ENCODE measurements at regions not wholly inside any gene's neighbourhood (a gene's known extent, or its start where the extent isn't known, plus 50 kb on each side); places are given as distances from the start of the nearest gene placed in this dataset.

DNA sequence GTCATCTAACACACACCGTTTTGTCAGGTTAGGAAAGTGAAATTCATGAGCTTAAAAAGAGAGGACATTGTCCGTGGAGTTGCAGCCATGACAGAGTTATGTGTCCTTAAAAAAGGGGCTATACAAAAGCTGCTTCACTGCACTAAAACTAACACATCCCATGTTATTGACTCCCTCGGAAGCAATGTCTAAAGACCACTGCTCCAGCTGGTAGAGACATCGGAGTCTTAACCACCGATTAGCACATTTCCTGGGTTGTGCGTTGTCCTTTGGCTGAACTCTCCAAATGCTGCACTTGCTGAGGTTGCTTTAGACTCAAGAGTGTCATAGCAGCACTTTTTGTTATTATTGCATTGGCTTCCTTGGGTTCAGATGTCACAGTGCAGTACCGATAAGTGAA is 128.3 kb upstream of the C9orf72 start:
- TF ChIP-seq, protein P1, sequence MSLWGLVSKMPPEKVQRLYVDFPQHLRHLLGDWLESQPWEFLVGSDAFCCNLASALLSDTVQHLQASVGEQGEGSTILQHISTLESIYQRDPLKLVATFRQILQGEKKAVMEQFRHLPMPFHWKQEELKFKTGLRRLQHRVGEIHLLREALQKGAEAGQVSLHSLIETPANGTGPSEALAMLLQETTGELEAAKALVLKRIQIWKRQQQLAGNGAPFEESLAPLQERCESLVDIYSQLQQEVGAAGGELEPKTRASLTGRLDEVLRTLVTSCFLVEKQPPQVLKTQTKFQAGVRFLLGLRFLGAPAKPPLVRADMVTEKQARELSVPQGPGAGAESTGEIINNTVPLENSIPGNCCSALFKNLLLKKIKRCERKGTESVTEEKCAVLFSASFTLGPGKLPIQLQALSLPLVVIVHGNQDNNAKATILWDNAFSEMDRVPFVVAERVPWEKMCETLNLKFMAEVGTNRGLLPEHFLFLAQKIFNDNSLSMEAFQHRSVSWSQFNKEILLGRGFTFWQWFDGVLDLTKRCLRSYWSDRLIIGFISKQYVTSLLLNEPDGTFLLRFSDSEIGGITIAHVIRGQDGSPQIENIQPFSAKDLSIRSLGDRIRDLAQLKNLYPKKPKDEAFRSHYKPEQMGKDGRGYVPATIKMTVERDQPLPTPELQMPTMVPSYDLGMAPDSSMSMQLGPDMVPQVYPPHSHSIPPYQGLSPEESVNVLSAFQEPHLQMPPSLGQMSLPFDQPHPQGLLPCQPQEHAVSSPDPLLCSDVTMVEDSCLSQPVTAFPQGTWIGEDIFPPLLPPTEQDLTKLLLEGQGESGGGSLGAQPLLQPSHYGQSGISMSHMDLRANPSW (CRISPR knock-in tag; IDR thresholded peaks at IDR 0.05; ENCODE audit: borderline replicate concordance), result no peak
- TF ChIP-seq, protein P2, sequence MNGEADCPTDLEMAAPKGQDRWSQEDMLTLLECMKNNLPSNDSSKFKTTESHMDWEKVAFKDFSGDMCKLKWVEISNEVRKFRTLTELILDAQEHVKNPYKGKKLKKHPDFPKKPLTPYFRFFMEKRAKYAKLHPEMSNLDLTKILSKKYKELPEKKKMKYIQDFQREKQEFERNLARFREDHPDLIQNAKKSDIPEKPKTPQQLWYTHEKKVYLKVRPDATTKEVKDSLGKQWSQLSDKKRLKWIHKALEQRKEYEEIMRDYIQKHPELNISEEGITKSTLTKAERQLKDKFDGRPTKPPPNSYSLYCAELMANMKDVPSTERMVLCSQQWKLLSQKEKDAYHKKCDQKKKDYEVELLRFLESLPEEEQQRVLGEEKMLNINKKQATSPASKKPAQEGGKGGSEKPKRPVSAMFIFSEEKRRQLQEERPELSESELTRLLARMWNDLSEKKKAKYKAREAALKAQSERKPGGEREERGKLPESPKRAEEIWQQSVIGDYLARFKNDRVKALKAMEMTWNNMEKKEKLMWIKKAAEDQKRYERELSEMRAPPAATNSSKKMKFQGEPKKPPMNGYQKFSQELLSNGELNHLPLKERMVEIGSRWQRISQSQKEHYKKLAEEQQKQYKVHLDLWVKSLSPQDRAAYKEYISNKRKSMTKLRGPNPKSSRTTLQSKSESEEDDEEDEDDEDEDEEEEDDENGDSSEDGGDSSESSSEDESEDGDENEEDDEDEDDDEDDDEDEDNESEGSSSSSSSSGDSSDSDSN (CRISPR knock-in tag; IDR thresholded peaks at IDR 0.05), result no peak
- TF ChIP-seq POLR2A (IDR thresholded peaks at IDR 0.05; ENCODE audit: insufficient read depth in 1 of 2, low read depth in 2 of 2, low read length in 2 of 2), result no peak
- no peak for TF ChIP-seq FOXM1 (CRISPR knock-in tag; IDR thresholded peaks at IDR 0.05)
- TF ChIP-seq JUND (CRISPR knock-in tag; IDR thresholded peaks at IDR 0.05), result no peak
- TF ChIP-seq, protein P3, sequence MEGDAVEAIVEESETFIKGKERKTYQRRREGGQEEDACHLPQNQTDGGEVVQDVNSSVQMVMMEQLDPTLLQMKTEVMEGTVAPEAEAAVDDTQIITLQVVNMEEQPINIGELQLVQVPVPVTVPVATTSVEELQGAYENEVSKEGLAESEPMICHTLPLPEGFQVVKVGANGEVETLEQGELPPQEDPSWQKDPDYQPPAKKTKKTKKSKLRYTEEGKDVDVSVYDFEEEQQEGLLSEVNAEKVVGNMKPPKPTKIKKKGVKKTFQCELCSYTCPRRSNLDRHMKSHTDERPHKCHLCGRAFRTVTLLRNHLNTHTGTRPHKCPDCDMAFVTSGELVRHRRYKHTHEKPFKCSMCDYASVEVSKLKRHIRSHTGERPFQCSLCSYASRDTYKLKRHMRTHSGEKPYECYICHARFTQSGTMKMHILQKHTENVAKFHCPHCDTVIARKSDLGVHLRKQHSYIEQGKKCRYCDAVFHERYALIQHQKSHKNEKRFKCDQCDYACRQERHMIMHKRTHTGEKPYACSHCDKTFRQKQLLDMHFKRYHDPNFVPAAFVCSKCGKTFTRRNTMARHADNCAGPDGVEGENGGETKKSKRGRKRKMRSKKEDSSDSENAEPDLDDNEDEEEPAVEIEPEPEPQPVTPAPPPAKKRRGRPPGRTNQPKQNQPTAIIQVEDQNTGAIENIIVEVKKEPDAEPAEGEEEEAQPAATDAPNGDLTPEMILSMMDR (CRISPR knock-in tag; IDR thresholded peaks at IDR 0.05), result no peak
- no peak for TF ChIP-seq ZNF264 (CRISPR knock-in tag; IDR thresholded peaks at IDR 0.05)
